Neural progenitor cell (in vitro differentiated cells): ENCODE measurements at regions not wholly inside any gene's neighbourhood (a gene's known extent, or its start where the extent isn't known, plus 50 kb on each side); places are given as distances from the start of the nearest gene placed in this dataset.

ENCODE experiments used
- EZH2 ChIP-seq: fragments of 200-600 bp; sonication (generic); IDR thresholded peaks from 2 replicates; pipeline ENCODE4 v1.6.1; 2017; ENCODE audit warnings: antibody characterized with exemption, mild to moderate bottlenecking, moderate library complexity
- EZH2phosphoT487 ChIP-seq: fragments of 200-600 bp; sonication (generic); IDR thresholded peaks from 2 replicates; pipeline ENCODE4 v1.6.1; 2017; ENCODE audit warnings: antibody characterized with exemption
- TF ChIP-seq, protein P1 (sequence below): fragments of 200-600 bp; sonication (generic); IDR thresholded peaks from 2 replicates; pipeline ENCODE4 v1.5.1; 2017; ENCODE audit warnings: antibody characterized with exemption, mild to moderate bottlenecking

DNA sequence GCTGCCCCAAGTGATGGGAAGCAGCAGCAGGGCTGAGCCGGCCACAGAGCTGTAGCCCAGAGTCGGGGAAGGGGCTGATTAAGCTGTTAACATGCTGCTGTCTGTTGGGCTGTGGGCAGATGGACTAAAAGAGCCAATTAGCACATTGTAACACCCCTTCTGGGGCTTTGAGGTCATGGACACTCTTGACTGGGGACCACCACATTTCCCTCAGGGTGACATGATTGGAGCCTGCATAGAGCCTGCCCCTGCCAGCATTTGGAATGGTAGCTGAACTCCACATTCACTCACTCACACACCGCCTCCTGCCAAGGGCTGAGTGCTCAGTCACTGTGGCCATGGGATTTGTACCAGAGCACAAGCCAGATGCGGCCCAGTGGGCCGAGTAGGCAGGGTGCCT is 646.9 kb downstream of the FAT4 start:
- TF ChIP-seq, protein P1, sequence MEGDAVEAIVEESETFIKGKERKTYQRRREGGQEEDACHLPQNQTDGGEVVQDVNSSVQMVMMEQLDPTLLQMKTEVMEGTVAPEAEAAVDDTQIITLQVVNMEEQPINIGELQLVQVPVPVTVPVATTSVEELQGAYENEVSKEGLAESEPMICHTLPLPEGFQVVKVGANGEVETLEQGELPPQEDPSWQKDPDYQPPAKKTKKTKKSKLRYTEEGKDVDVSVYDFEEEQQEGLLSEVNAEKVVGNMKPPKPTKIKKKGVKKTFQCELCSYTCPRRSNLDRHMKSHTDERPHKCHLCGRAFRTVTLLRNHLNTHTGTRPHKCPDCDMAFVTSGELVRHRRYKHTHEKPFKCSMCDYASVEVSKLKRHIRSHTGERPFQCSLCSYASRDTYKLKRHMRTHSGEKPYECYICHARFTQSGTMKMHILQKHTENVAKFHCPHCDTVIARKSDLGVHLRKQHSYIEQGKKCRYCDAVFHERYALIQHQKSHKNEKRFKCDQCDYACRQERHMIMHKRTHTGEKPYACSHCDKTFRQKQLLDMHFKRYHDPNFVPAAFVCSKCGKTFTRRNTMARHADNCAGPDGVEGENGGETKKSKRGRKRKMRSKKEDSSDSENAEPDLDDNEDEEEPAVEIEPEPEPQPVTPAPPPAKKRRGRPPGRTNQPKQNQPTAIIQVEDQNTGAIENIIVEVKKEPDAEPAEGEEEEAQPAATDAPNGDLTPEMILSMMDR = no peak
- TF ChIP-seq EZH2phosphoT487 (no peak), EZH2 (no peak)
